Fibroblast of skin of right biceps (primary cell): ENCODE measurements at regions not wholly inside any gene's neighbourhood (a gene's known extent, or its start where the extent isn't known, plus 50 kb on each side); places are given as distances from the start of the nearest gene placed in this dataset.

Source experiments
- DNase-seq: peaks from one replicate; pipeline ENCODE4 v3.0.0-alpha.2; 2013

GRCh38 chr2:62564380-62565137 lies 58.6 kb upstream of the TMEM17 start:
- no peak for DNase-seq

GRCh38 chr2:62561586-62561985 lies 55.6 kb upstream of the TMEM17 start:
- no peak for DNase-seq

GRCh38 chr2:62559582-62559981 lies 53.6 kb upstream of the TMEM17 start:
- no peak for DNase-seq

- no peak for DNase-seq
Observed at GRCh38 chr2:62558743-62559142, 52.7 kb upstream of the TMEM17 start.

GRCh38 chr2:62556086-62556485 lies 50.1 kb upstream of the TMEM17 start:
- no peak for DNase-seq
